ENCODE measurements at regions not wholly inside any gene's neighbourhood (a gene's known extent, or its start where the extent isn't known, plus 50 kb on each side); places are given as distances from the start of the nearest gene placed in this dataset.

- ATAC-seq (ENCODE audit: low read depth) (no peak), DNase-seq (no peak)
- Histone ChIP-seq H3K4me2 (ENCODE audit: low read depth, low read length) (no peak overlapping the region), H2AK5ac (ENCODE audit: low read depth, low read length) (no peak overlapping the region), H2BK5ac (ENCODE audit: low read depth, low read length, poor library complexity, severe bottlenecking) (no peak overlapping the region), H3K9ac (ENCODE audit: low read depth, low read length) (no peak overlapping the region), H4K8ac (ENCODE audit: low read depth in 2 of 2, low read length in 2 of 2) (no peak overlapping the region), H3K14ac (replicated peaks; ENCODE audit: low read depth, low read length) (no peak overlapping the region), H3K56ac (ENCODE audit: extremely low read depth, insufficient read depth, low read length) (no peak overlapping the region), H3K27ac (ENCODE audit: insufficient read depth, low read length) (no peak overlapping the region), H2AK9ac (replicated peaks; ENCODE audit: low read depth, low read length, poor library complexity) (no peak overlapping the region), H3K27me3 (ENCODE audit: control insufficient read depth, insufficient read depth, low read length) (no peaks in the 10 kb centered on the region), H2BK15ac (ENCODE audit: low read depth, low read length) (no peak overlapping the region), H3K9me1 (ENCODE audit: insufficient read depth, low read length) (no peaks in the 10 kb centered on the region), H4K5ac (ENCODE audit: low read depth, low read length) (no peak overlapping the region), H3K18ac (ENCODE audit: low read depth, low read length) (no peak overlapping the region), H3K4me3 (ENCODE audit: insufficient read depth, low read depth, low read length) (no peak overlapping the region), H3K4ac (ENCODE audit: low read depth, low read length) (no peak overlapping the region), H3K23ac (ENCODE audit: low read depth, low read length) (no peak overlapping the region), H2BK120ac (ENCODE audit: low read depth, low read length) (no peak overlapping the region), H2AFZ (replicated peaks; ENCODE audit: low read length, poor library complexity) (no peak overlapping the region), H3K79me1 (ENCODE audit: low read depth in 1 of 2, low read length in 2 of 2) (no peaks in the 10 kb centered on the region), H3K9me3 (ENCODE audit: control insufficient read depth, insufficient read depth, low read length) (no peaks in the 10 kb centered on the region), H4K91ac (ENCODE audit: insufficient read depth, low read depth, low read length) (no peak overlapping the region), H4K20me1 (ENCODE audit: insufficient read depth, low read length) (no peaks in the 10 kb centered on the region), H3K36me3 (ENCODE audit: control insufficient read depth, insufficient read depth, low read length) (no peaks in the 10 kb centered on the region), H3K4me1 (ENCODE audit: control insufficient read depth, insufficient read depth, low read length) (no peaks in the 10 kb centered on the region), H2BK20ac (ENCODE audit: low read depth, low read length) (no peak overlapping the region)
- in situ Hi-C loops (cut with MboI; ENCODE audit: low sequenced_read_pairs) (no loop called here), dilution Hi-C loops (cut with HindIII; ENCODE audit: low sequenced_read_pairs, unreplicated experiment) (no loop called here), intact Hi-C loops (cut with micrococcal nuclease) (no loop called here)
- TF ChIP-seq CHD1 (IDR thresholded peaks at IDR 0.05; ENCODE audit: low read depth, low read length) = no peak
- no peak for TF ChIP-seq RFX5 (IDR thresholded peaks at IDR 0.05; ENCODE audit: low read depth, low read length)
- TF ChIP-seq ELK1 (IDR thresholded peaks at IDR 0.05; ENCODE audit: borderline replicate concordance, low read depth, low read length) = no peak
- TF ChIP-seq SMC3 (IDR thresholded peaks at IDR 0.05; ENCODE audit: low read depth, low read length) = no peak
- TF ChIP-seq RAD21 (IDR thresholded peaks at IDR 0.05; ENCODE audit: low read length) = no peak
- POLR2A ChIA-PET (ENCODE audit: unreplicated experiment) = no interaction called here
- whole genome bisulfite sequencing, 2 experiments (ENCODE audit: extremely low coverage in 2 of 2, insufficient read length in 1 of 2) = no CpG with 5 or more reads among the region's 1 CpG
- CTCF ChIA-PET = no interaction called here
- no TSS peak for BruUV-seq (replicated peaks)
These were observed 425.3 kb upstream of the TGFBR2 start for GRCh38 chr3:30181178-30181465.

All from IMR-90 (cell line).